ENCODE measurements at regions not wholly inside any gene's neighbourhood (a gene's known extent, or its start where the extent isn't known, plus 50 kb on each side); places are given as distances from the start of the nearest gene placed in this dataset.

- DNase-seq (ENCODE audit: extremely low read depth, low read depth), result no peak
- no peak for TF ChIP-seq CTCF (IDR thresholded peaks at IDR 0.05; ENCODE audit: low read depth, low read length)
Measured at GRCh38 chr20:58018590-58018989, 209.9 kb downstream of the ANKRD60 start.

- no peak for DNase-seq (ENCODE audit: extremely low read depth, low read depth)
- no peak for TF ChIP-seq CTCF (IDR thresholded peaks at IDR 0.05; ENCODE audit: low read depth, low read length)
Measured at GRCh38 chr20:58017970-58018530, 210.4 kb downstream of the ANKRD60 start.

GRCh38 chr20:58017231-58017969, 211.1 kb downstream of the ANKRD60 start:
- no peak for TF ChIP-seq CTCF (IDR thresholded peaks at IDR 0.05; ENCODE audit: low read depth, low read length)
- no peak for DNase-seq (ENCODE audit: extremely low read depth, low read depth)

- no peak for TF ChIP-seq CTCF (IDR thresholded peaks at IDR 0.05; ENCODE audit: low read depth, low read length)
- DNase-seq (ENCODE audit: extremely low read depth, low read depth), result no peak
Measured at GRCh38 chr20:58016779-58017178, 211.7 kb downstream of the ANKRD60 start.

GRCh38 chr20:58014628-58015315, 213.7 kb downstream of the ANKRD60 start:
- TF ChIP-seq CTCF (IDR thresholded peaks at IDR 0.05; ENCODE audit: low read depth, low read length), result no peak

GRCh38 chr20:58012731-58013510, 215.5 kb downstream of the ANKRD60 start:
- DNase-seq (ENCODE audit: extremely low read depth, low read depth), result no peak
- no peak for TF ChIP-seq CTCF (IDR thresholded peaks at IDR 0.05; ENCODE audit: low read depth, low read length)

More at GRCh38 chr20:58014628-58015315, 213.7 kb downstream of the ANKRD60 start:
- no peak for DNase-seq (ENCODE audit: extremely low read depth, low read depth)
